Glomerular visceral epithelial cell (primary cell): ENCODE measurements at regions not wholly inside any gene's neighbourhood (a gene's known extent, or its start where the extent isn't known, plus 50 kb on each side); places are given as distances from the start of the nearest gene placed in this dataset.
"Not testable (repeated sequence)": the region's sequence is repeated elsewhere in the genome, so short reads cannot be mapped to it uniquely, and the experiment has no call there.

ENCODE experiments used
- DNase-seq: peaks from one replicate; pipeline ENCODE4 v3.0.0-alpha.2; 2016; ENCODE audit errors: extremely low spot score

GRCh38 chr7:15143936-15144335 lies 241.4 kb upstream of the DGKB start:
- no peak for DNase-seq

- DNase-seq, result no peak
These were observed 240.6 kb upstream of the DGKB start for GRCh38 chr7:15143121-15143520.

- DNase-seq, result no peak
These were observed 237.9 kb upstream of the DGKB start for GRCh38 chr7:15140431-15140830.

GRCh38 chr7:15131661-15132060 lies 229.1 kb upstream of the DGKB start:
- DNase-seq, result no peak

- DNase-seq, result peak; percentile 25
These were observed 228.4 kb upstream of the DGKB start for GRCh38 chr7:15130666-15131541.

GRCh38 chr7:15128716-15129115 lies 226.2 kb upstream of the DGKB start:
- no peak for DNase-seq

- DNase-seq, result not testable (repeated sequence)
These were observed 224.1 kb upstream of the DGKB start for GRCh38 chr7:15126653-15127052.

GRCh38 chr7:15123901-15124300 lies 221.3 kb upstream of the DGKB start:
- no peak for DNase-seq

- DNase-seq, result no peak
These were observed 211.2 kb upstream of the DGKB start for GRCh38 chr7:15113752-15114151.

- DNase-seq, result no peak
These were observed 203.2 kb upstream of the DGKB start for GRCh38 chr7:15105711-15106110.

- DNase-seq, result no peak
These were observed 202.0 kb upstream of the DGKB start for GRCh38 chr7:15104411-15105092.

GRCh38 chr7:15099074-15099473 lies 196.5 kb upstream of the DGKB start:
- DNase-seq, result no peak

- DNase-seq, result no peak
These were observed 194.3 kb upstream of the DGKB start for GRCh38 chr7:15096853-15097252.

- DNase-seq, result no peak
These were observed 192.4 kb upstream of the DGKB start for GRCh38 chr7:15094989-15095388.

GRCh38 chr7:15087771-15088170 lies 185.2 kb upstream of the DGKB start:
- DNase-seq, result no peak

- no peak for DNase-seq
These were observed 184.3 kb upstream of the DGKB start for GRCh38 chr7:15086862-15087261.

GRCh38 chr7:15086131-15086611 lies 183.6 kb upstream of the DGKB start:
- DNase-seq, result peak; percentile 9

- peak; percentile 42 for DNase-seq
These were observed 182.8 kb upstream of the DGKB start for GRCh38 chr7:15085366-15085765.

GRCh38 chr7:15084368-15084767 lies 181.8 kb upstream of the DGKB start:
- DNase-seq, result no peak

- no peak for DNase-seq
These were observed 179.3 kb upstream of the DGKB start for GRCh38 chr7:15081891-15082290.

GRCh38 chr7:15073301-15073700 lies 170.8 kb upstream of the DGKB start:
- DNase-seq, result no peak

- no peak for DNase-seq
These were observed 165.8 kb upstream of the DGKB start for GRCh38 chr7:15068324-15068723.

GRCh38 chr7:15057272-15057671 lies 154.7 kb upstream of the DGKB start:
- DNase-seq, result peak; percentile 86
